Gastrocnemius medialis (tissue), 4 donors: ENCODE measurements at regions not wholly inside any gene's neighbourhood (a gene's known extent, or its start where the extent isn't known, plus 50 kb on each side); places are given as distances from the start of the nearest gene placed in this dataset.

Experiments
- ATAC-seq, 2 donors: fragments of 150-250 bp; one replicate each; pipeline ENCODE4 v1.9.1; 2016
- DNase-seq, 2 donors: peaks; one replicate each; pipeline ENCODE4 v3.0.0-alpha.2; 2019
- H3K27ac ChIP-seq, 4 donors: fragments of 200-600 bp; sonication (generic); 1 replicate in 1 of 4; 2 replicates in 3 of 4; pipeline ENCODE4 v1.5.1; 2016 to 2018; ENCODE audit warnings: mild to moderate bottlenecking in 2 of 4, moderate library complexity in 1 of 4
- H3K27me3 ChIP-seq, 3 donors: fragments of 200-600 bp; sonication (generic) in 2 of 3; 1 replicate in 1 of 3; 2 replicates in 2 of 3; pipeline versions ENCODE4 v1.5.1 to v1.6.0; 2016 to 2019; ENCODE audit warnings: mild to moderate bottlenecking in 1 of 3, moderate library complexity in 1 of 3
- H3K36me3 ChIP-seq, 2 donors: fragments of 200-600 bp; sonication (generic) in 1 of 2; one replicate each; pipeline ENCODE4 v1.5.1; 2017 to 2018
- H3K4me1 ChIP-seq, 2 donors: fragments of 200-600 bp; sonication (generic) in 1 of 2; one replicate each; pipeline ENCODE4 v1.5.1; 2016 to 2017; ENCODE audit warnings: mild to moderate bottlenecking in 2 of 2
- H3K4me3 ChIP-seq, 4 donors: fragments of 200-600 bp; sonication (generic) in 3 of 4; 1 replicate in 1 of 4; 2 replicates in 3 of 4; pipeline ENCODE4 v1.5.1; 2016 to 2019; ENCODE audit warnings: mild to moderate bottlenecking in 2 of 4
- H3K9me3 ChIP-seq, 3 donors: fragments of 200-600 bp; sonication (generic) in 2 of 3; 1 replicate in 1 of 3; 2 replicates in 2 of 3; pipeline ENCODE4 v1.5.1; 2016 to 2019
- CTCF ChIP-seq, 5 experiments: fragments of 450-650 bp in 3 of 5; fragments of 200-600 bp in 2 of 5; sonication (generic) in 2 of 5; IDR thresholded peaks in 4 of 5; conservative IDR thresholded peaks in 1 of 5; 1 replicate in 4 of 5; 2 replicates in 1 of 5; pipeline ENCODE4 v1.5.1; 2016 to 2019; ENCODE audit warnings: antibody characterized with exemption in 5 of 5, mild to moderate bottlenecking in 3 of 5, moderate library complexity in 3 of 5
- POLR2A ChIP-seq, 2 donors: fragments of 450-650 bp; IDR thresholded peaks; one replicate each; pipeline ENCODE4 v1.6.1; 2017; ENCODE audit warnings: antibody characterized with exemption in 2 of 2, mild to moderate bottlenecking in 2 of 2, moderate library complexity in 2 of 2
- in situ Hi-C, 4 donors: fragments of 200-750 bp; cut with MboI; loops; one replicate each; pipeline versions ENCODE4 v1.15.0 to v1.8.0; 2017; ENCODE audit warnings: low sequenced_read_pairs in 4 of 4
- intact Hi-C: fragments of 100-400 bp; cut with DNase I; formaldehyde crosslinking; loops from one replicate; pipeline ENCODE4 v1.15.1; 2023; ENCODE audit warnings: low total_unique reads

- in situ Hi-C loops = no loop called here
- H3K36me3 ChIP-seq = no peaks in the 10 kb centered on the region
- intact Hi-C loops = no loop called here
Observed at GRCh38 chr12:61362037-61362436, 898.2 kb upstream of the USP15 start.

GRCh38 chr12:61365001-61365400 is 895.2 kb upstream of the USP15 start:
- ATAC-seq (no peak), DNase-seq (no peak)
- intact Hi-C loops = no loop called here
- Histone ChIP-seq H3K4me3 (no peak overlapping the region), H3K36me3 (no peaks in the 10 kb centered on the region), H3K27me3 (no peaks in the 10 kb centered on the region), H3K9me3 (no peaks in the 10 kb centered on the region), H3K27ac (no peak overlapping the region), H3K4me1 (no peaks in the 10 kb centered on the region)
- TF ChIP-seq CTCF (IDR thresholded peaks at IDR 0.05 in 4 of 5, conservative IDR thresholded peaks at IDR 0.05 in 1 of 5) (no peak), POLR2A (IDR thresholded peaks at IDR 0.05) (no peak)
- in situ Hi-C loops = no loop called here

More at GRCh38 chr12:61362037-61362436, 898.2 kb upstream of the USP15 start:
- no peak for ATAC-seq
- H3K9me3 ChIP-seq = no peaks in the 10 kb centered on the region
- TF ChIP-seq POLR2A (IDR thresholded peaks at IDR 0.05) (no peak), CTCF (IDR thresholded peaks at IDR 0.05 in 4 of 5, conservative IDR thresholded peaks at IDR 0.05 in 1 of 5) (no peak)
- H3K27ac ChIP-seq = no peak overlapping the region
- H3K4me3 ChIP-seq = no peak overlapping the region
- DNase-seq = no peak
- no peaks in the 10 kb centered on the region for H3K27me3 ChIP-seq
- H3K4me1 ChIP-seq = no peaks in the 10 kb centered on the region

GRCh38 chr12:61367281-61367785 is 892.9 kb upstream of the USP15 start:
- TF ChIP-seq CTCF (IDR thresholded peaks at IDR 0.05 in 4 of 5, conservative IDR thresholded peaks at IDR 0.05 in 1 of 5) (no peak), POLR2A (IDR thresholded peaks at IDR 0.05) (no peak)
- Histone ChIP-seq H3K27ac (no peak overlapping the region), H3K36me3 (no peaks in the 10 kb centered on the region), H3K4me3 (no peak overlapping the region), H3K4me1 (no peaks in the 10 kb centered on the region), H3K27me3 (no peaks in the 10 kb centered on the region), H3K9me3 (no peaks in the 10 kb centered on the region)
- intact Hi-C loops = no loop called here
- ATAC-seq (no peak), DNase-seq (no peak)
- in situ Hi-C loops = no loop called here

- Histone ChIP-seq H3K27ac (no peak overlapping the region), H3K27me3 (no peaks in the 10 kb centered on the region), H3K4me3 (no peak overlapping the region), H3K4me1 (no peaks in the 10 kb centered on the region), H3K9me3 (no peaks in the 10 kb centered on the region), H3K36me3 (no peaks in the 10 kb centered on the region)
- no peak for TF ChIP-seq POLR2A (IDR thresholded peaks at IDR 0.05)
- TF ChIP-seq CTCF (IDR thresholded peaks at IDR 0.05 in 4 of 5, conservative IDR thresholded peaks at IDR 0.05 in 1 of 5) = no peak
- DNase-seq = no peak
- ATAC-seq = no peak
- intact Hi-C loops (no loop called here), in situ Hi-C loops (no loop called here)
Observed at GRCh38 chr12:61369241-61369910, 890.8 kb upstream of the USP15 start.

GRCh38 chr12:61384511-61384910 is 875.7 kb upstream of the USP15 start:
- Histone ChIP-seq H3K27ac (no peak overlapping the region), H3K36me3 (no peaks in the 10 kb centered on the region), H3K27me3 (no peaks in the 10 kb centered on the region), H3K9me3 (no peaks in the 10 kb centered on the region), H3K4me3 (no peak overlapping the region), H3K4me1 (no peaks in the 10 kb centered on the region)
- ATAC-seq (no peak), DNase-seq (no peak)
- intact Hi-C loops (no loop called here), in situ Hi-C loops (no loop called here)
- TF ChIP-seq POLR2A (IDR thresholded peaks at IDR 0.05) (no peak), CTCF (IDR thresholded peaks at IDR 0.05 in 4 of 5, conservative IDR thresholded peaks at IDR 0.05 in 1 of 5) (no peak)
